GM21360 (cell line): ENCODE measurements at regions not wholly inside any gene's neighbourhood (a gene's known extent, or its start where the extent isn't known, plus 50 kb on each side); places are given as distances from the start of the nearest gene placed in this dataset.

ENCODE experiments used
- ATAC-seq: cut with Tn5 transposase; IDR thresholded peaks from one replicate; pipeline ENCODE4 v1.9.1; 2021; ENCODE audit warnings: mild to moderate bottlenecking, moderate library complexity; ENCODE audit not compliant: unreplicated experiment

- no peak for ATAC-seq
Measured at GRCh38 chr5:67488885-67489284, 292.3 kb upstream of the CD180 start.

DNA sequence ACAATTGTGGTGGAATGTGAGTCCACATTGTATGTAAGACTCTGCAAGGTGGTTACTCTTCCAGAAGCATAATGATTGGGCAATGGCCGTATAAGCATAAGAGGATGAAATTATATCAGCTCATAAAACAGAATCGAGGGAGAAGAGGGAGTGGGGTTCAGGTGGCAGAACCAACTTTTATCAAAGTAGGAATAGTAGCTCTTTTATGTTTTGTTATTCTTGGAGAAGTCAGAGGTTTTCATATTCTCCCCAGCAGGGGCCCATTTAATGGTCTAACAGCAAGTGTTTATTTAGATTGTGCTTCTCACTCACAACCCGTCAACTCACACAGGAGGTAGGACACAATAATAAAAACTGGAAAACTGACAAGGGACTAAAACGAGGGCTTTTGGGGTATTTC lies 291.3 kb upstream of the CD180 start:
- no peak for ATAC-seq

GRCh38 chr5:67483453-67484030 lies 286.9 kb upstream of the CD180 start:
- no peak for ATAC-seq

- no peak for ATAC-seq
Measured at GRCh38 chr5:67481362-67481761, 284.8 kb upstream of the CD180 start.

DNA sequence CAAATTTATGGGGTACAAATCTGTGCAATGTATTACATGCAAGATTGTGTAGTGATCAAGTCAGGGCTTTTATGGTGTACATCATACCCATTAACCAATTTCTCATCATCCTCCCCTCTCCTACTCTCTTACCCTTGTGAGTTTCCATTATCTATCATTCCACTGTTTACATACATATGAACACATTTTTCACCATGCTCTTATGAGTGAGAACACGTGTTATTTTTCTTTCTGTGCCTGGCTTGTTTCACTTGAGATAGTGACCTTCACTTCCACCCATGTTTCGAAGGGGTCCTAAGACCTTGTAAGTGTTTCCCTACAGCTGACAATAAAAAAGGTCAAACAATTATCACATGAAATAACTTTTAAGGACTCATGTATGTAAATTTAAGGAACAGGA lies 281.7 kb upstream of the CD180 start:
- ATAC-seq: no peak

DNA sequence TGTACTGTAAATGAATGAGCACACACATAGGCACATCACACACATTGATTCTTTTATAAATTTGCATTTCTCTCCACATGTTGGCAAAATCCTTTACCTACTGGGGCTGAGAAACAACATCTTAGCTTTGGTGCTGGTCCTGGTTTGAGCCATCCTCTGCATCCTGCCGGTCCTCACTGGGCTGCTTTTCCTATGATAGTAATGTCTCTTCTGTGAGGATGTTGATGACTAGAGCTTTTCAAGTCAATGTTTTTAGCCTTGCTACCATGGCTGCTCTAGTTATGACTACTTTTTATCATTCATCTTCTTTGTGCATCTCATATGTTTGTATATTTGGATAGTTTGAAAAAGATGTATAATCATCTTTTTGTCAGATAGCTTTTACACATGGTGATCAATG lies 280.4 kb upstream of the CD180 start:
- ATAC-seq: no peak

GRCh38 chr5:67476531-67476930 lies 279.9 kb upstream of the CD180 start:
- no peak for ATAC-seq

DNA sequence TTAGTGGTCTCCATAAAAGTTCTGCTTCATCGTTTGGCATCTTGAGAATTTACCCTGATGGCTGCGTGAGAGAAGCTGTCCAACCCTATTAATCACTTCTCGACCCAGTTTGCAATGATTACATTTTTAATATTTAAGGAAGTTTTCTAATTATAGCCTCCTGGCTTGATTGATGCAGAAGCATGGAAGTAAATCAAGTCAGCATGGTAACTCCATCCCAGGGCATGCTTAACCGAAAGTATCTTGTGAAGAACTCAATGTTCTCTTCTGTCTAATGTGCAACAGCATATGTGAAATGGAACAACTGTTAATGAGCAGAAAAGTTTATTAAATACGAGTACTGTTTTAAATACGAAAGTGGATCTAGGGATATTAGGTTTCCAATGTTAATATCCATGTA lies 278.9 kb upstream of the CD180 start:
- ATAC-seq: no peak

DNA sequence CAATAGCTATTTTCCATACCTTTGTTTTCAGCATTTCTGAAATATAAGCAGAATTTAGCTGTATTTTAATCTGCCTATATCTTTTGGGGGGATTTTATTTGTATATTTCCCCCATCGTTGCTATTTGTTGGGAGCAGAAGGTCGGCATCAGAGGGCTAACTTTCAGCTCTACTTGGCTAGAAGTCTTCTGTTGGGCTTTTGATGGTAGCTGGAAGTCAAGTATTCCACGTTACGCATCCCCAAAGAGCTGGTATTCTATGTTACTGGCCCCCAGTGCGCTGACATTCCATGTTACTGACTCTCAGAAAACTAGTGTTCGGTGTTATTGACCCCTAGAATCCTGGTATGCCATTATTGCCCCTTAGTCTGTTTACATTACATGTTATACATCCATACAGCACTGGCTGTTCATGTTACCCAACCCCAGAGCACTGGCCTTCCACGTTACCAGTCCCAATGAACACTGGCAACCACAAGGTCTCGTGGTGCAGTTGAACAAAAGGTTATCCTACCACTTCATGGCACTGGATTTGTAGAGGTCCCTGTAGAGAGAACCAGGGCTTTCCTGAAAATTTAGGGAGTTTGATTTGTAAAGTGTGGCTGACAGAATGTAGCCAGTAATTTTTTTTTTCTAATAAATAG lies 278.1 kb upstream of the CD180 start:
- no peak for ATAC-seq

- no peak for ATAC-seq
Measured at GRCh38 chr5:67467110-67467509, 270.5 kb upstream of the CD180 start.

DNA sequence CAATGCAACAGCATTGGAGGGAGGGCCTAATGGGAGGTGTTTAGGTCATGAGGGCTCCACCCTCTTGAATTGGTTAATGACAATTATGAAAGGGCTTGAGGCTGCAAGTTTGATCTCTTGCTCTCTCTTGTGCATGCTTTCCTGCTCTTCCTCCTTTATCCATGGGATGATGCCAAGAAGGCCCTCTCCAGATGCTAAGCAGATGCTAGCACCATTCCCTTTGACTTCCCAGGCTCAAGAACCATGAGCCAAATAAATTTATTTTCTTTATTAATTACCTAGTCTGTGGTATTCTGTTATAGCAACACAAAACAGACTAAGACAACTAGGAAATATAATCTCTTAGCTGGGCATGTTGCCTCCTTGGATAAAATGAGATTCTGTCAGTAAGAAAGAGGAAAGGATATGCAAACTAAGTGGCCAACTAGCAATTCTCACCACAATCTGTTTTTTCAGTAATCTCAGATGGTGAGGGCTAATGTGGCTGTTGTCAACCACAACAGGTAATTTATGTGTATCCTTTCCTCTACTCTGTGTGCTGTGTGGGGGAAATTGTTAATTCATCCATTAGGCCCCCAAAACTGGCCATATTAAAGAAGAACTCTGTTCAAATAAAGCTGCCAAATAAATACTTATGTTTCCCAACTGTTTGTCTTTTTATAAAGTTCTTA lies 269.1 kb upstream of the CD180 start:
- ATAC-seq: no peak

DNA sequence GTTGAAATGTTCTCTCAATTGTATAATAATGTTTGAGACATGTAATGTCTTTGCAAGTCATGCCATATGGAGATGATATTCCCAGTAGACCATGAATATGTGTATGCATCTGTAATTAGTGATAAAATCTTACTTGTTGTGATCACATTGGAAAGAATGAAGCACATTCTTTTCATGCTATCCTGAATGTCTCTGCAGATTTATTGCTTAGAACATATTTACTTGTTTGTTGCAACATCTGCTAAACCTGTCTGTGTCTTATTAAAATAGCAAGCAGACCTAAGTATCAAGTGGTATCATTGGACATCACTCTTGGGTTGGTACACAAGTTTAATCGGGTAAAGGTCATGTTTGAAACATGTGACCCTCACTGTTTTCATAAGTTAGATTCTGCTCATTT lies 265.5 kb upstream of the CD180 start:
- no peak for ATAC-seq

DNA sequence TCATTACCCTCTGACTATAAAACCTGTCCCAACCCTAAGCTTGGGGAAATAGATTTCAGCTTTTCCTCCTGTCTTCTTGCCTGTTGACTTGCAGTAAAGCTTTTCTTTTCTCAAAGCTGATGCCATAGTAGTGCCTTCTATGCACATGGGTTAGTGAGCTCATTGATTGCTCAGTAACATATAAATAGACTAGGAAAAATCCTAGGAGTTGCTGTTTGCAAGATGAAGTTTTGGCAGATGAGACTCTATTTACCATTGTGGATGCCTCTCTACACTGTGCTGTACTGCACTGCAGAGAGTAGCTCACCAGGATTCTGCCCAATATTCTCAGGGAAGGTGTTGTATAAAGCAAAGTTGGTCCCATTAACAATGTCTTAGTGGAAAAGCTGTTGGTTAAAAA lies 262.7 kb upstream of the CD180 start:
- no peak for ATAC-seq

DNA sequence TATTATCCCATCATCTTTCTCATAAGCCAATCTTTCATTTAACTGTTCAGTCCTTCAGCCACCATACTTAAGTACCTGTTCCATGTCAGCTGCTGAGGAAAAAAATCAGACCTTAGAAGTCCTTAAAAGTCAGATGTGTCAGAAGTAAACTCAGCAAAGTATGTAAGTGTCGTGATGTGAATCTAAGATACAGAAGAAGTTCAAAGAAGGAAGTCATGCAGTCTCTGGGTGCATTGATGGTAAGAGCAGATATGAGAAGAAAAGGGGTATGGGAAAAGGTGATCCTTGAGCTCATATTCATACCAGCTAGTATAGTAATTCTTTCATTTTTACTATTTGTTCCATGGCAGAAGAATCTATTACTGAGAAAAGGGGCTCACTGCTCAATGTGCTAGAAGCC lies 259.4 kb upstream of the CD180 start:
- ATAC-seq: no peak

DNA sequence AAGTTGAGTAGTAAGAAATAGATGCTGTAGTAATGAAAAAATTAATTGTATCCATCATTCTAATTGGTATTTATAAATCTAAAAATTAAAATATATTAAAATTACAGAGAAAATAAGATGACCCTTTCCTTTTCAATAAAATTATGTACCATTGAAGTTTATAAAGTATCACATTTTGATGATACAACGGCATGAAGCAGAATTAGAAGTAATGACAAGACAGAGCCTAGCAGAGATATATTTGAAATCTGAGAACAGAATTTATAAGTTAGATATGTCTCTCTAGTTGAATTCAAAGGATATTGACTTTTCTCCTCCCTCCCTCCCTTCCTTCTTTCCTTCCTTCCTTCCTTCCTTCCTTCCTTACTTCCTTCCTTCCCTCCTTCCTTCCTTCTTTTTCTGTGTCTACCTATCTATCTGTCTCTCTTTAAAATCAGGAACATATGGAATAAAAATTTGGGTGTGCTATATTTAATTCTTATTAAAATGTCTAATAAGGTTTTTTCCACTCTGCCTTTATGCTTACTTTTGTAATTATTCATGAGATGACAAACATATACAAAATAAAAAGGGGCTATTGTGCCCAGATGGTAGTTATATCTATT lies 258.5 kb upstream of the CD180 start:
- ATAC-seq: no peak

DNA sequence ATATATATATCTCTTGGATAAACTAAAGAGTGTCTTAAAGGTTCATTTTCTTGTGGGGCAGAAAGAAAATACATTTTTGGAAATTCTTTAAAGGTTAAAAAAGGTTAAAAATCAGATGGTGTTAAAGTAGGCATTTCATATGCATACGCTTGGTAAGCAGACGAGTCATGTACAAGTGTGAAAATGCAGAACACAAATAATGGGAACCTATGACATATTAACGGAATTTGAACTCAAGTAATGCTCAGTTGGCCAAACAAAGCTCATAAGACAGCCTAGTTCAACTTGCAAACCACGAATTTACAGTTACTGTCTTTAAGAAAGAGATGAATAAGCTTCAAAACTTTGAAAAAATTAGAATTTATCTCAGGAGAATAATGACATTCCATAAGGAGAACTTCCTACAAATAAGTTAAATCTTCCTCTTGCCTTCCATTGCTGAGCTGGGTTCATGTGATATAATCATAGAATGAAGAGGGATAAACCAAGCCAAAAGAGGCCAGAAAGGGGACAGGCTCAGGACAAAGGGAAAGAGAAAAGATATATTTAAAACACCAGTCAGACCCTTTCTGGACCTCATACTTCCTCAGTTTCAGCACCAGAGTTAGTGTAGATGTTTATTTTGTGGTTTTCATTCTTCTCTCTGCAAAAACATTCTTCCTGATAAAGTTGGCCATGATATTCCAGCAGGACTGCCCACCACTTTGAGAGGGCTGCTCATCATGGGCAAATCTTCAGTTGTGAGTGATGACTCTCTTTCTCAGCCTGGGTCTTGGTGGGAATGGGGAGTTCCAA lies 256.7 kb upstream of the CD180 start:
- ATAC-seq: no peak

DNA sequence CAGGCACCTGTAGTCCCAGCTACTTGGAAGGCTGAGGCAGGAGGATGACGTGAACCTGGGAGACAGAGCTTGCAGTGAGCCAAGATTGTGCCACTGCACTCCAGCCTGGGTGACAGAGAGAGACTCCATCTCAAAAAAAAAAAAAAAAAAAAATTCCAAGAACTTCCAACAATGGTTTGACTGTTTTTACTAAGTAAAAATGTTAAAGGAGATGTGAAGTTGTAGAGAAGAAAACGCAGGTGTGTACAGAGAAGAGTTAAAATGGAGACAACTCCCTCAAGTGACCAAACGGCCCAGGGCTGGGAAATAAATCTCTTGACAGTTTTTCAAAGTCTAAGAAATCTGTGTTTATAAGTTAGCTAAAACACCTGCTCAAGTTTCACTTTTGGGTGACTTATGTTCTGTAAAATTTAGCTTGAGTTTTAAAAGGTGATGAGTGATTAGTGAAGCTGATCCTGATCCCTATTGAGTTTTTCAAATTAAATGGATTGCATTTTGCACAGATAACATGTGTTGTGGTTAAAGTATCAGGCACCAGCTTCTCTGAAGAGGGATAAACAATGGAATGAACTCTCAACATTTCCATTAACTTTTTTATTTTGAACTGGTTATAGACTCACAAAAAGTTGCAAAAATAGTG lies 255.2 kb upstream of the CD180 start:
- no peak for ATAC-seq

GRCh38 chr5:67447732-67448131 lies 251.1 kb upstream of the CD180 start:
- ATAC-seq: no peak

GRCh38 chr5:67437905-67438845 lies 241.6 kb upstream of the CD180 start:
- ATAC-seq: no peak

- ATAC-seq: no peak
Measured at GRCh38 chr5:67435032-67435431, 238.4 kb upstream of the CD180 start.
